ENCODE measurements at regions not wholly inside any gene's neighbourhood (a gene's known extent, or its start where the extent isn't known, plus 50 kb on each side); places are given as distances from the start of the nearest gene placed in this dataset.

- TF ChIP-seq ZFP3 (CRISPR knock-in tag; IDR thresholded peaks at IDR 0.05) (no peak), TCF4 (CRISPR knock-in tag; IDR thresholded peaks at IDR 0.05; ENCODE audit: borderline replicate concordance) (no peak), ZFP30 (CRISPR knock-in tag; IDR thresholded peaks at IDR 0.05) (no peak), RARB (CRISPR knock-in tag; IDR thresholded peaks at IDR 0.05) (no peak)
- TF ChIP-seq, protein P1, sequence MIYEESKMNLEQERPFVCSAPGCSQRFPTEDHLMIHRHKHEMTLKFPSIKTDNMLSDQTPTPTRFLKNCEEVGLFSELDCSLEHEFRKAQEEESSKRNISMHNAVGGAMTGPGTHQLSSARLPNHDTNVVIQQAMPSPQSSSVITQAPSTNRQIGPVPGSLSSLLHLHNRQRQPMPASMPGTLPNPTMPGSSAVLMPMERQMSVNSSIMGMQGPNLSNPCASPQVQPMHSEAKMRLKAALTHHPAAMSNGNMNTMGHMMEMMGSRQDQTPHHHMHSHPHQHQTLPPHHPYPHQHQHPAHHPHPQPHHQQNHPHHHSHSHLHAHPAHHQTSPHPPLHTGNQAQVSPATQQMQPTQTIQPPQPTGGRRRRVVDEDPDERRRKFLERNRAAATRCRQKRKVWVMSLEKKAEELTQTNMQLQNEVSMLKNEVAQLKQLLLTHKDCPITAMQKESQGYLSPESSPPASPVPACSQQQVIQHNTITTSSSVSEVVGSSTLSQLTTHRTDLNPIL (CRISPR knock-in tag; IDR thresholded peaks at IDR 0.05; ENCODE audit: low read depth): no peak
Observed at GRCh38 chr3:159536876-159537275, 451.8 kb upstream of the IL12A start.

Data from SK-N-SH treated with all-trans-retinoic acid at 6 μM for 48 hours (cell line).